Right lobe of liver (tissue), 6 donors: ENCODE measurements at regions not wholly inside any gene's neighbourhood (a gene's known extent, or its start where the extent isn't known, plus 50 kb on each side); places are given as distances from the start of the nearest gene placed in this dataset.

Experiments
- ATAC-seq, 4 donors: fragments of 200-7000 bp; cut with Tn5 transposase; one replicate each; pipeline ENCODE4 v1.9.1; 2020; ENCODE audit warnings: mild to moderate bottlenecking in 4 of 4, moderate library complexity in 4 of 4
- DNase-seq, 3 donors: peaks; one replicate each; pipeline ENCODE4 v3.0.0-alpha.2; 2020
- H3K27ac ChIP-seq, 3 donors: fragments of 200-600 bp; one replicate each; pipeline ENCODE4 v1.8.0; 2022
- H3K27me3 ChIP-seq, 2 donors: fragments of 200-600 bp; one replicate each; pipeline ENCODE4 v1.8.0; 2022
- H3K36me3 ChIP-seq, 4 donors: fragments of 200-600 bp; sonication (generic) in 1 of 4; one replicate each; pipeline versions ENCODE4 v1.5.1 to v1.8.0; 2017 to 2022; ENCODE audit warnings: control low read depth in 1 of 4
- H3K4me1 ChIP-seq, 4 donors: fragments of 200-600 bp; sonication (generic) in 1 of 4; one replicate each; pipeline versions ENCODE4 v1.5.1 to v1.8.0; 2017 to 2022; ENCODE audit warnings: control low read depth in 1 of 4
- H3K4me3 ChIP-seq, 3 donors: fragments of 200-600 bp; one replicate each; pipeline ENCODE4 v1.8.0; 2022
- H3K9me3 ChIP-seq, 4 donors: fragments of 200-600 bp; sonication (generic) in 1 of 4; one replicate each; pipeline versions ENCODE4 v1.5.1 to v1.8.0; 2017 to 2022; ENCODE audit warnings: control low read depth in 1 of 4
- POLR2A ChIP-seq: fragments of 450-650 bp; IDR thresholded peaks from one replicate; pipeline ENCODE4 v1.6.1; 2017; ENCODE audit warnings: antibody characterized with exemption, mild to moderate bottlenecking
- whole genome bisulfite sequencing: methylation state at CpG from one replicate; pipeline ENCODE4 v1.1.6; 2018; ENCODE audit warnings: low coverage, low lambda C conversion rate; ENCODE audit not compliant: insufficient coverage; ENCODE audit errors: missing lambda C conversion rate; 5-methylcytosine and 5-hydroxymethylcytosine counted together
- intact Hi-C, 2 donors: fragments of 100-400 bp; cut with DNase I; formaldehyde crosslinking; loops; one replicate each; pipeline versions ENCODE4 v1.11.2 to v1.14.1; 2022
- TF ChIP-seq, protein P1 (sequence below), 4 donors: fragments of 200-600 bp in 3 of 4; fragments of 450-650 bp in 1 of 4; IDR thresholded peaks; one replicate each; pipeline versions ENCODE4 v1.5.1 to v1.8.0; 2016 to 2022; ENCODE audit warnings: antibody characterized with exemption in 4 of 4, mild to moderate bottlenecking in 2 of 4
- donor health status: DM: no; HTN: yes; CAD: no.
- donor health status: DM: no; HTN: no; CAD: no.
- donor health status: DM: no; HTN: no; CAD: no.
- donor health status: DM: no; HTN: yes; CAD: no.
- donor health status: DM: no; HTN: yes; CAD: no.

DNA sequence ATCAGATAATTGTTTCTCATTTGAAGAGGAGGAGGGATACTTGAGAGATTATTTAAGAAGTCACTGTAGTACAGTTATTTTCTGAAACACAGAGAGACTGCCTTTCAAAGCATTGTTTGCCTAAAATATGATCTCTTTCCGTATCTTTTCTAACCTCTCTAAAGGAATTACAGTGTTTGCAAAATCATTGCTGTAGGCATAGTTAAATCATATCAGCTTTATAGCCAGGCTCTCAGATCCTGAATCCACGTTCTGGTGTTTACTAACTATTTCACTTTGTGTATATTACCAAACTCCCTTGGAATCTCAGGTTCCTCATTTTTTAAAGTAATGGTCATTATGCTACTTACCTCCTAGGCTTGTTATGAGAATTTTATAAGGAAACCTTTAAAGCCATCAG, 1151.6 kb upstream of the CDH9 start:
- intact Hi-C loops = no loop called here
- Histone ChIP-seq H3K36me3 (no peaks in the 10 kb centered on the region), H3K27ac (no peak overlapping the region), H3K27me3 (no peaks in the 10 kb centered on the region), H3K4me3 (no peak overlapping the region), H3K9me3 (no peaks in the 10 kb centered on the region), H3K4me1 (no peaks in the 10 kb centered on the region)
- no peak for TF ChIP-seq POLR2A
- TF ChIP-seq, protein P1, sequence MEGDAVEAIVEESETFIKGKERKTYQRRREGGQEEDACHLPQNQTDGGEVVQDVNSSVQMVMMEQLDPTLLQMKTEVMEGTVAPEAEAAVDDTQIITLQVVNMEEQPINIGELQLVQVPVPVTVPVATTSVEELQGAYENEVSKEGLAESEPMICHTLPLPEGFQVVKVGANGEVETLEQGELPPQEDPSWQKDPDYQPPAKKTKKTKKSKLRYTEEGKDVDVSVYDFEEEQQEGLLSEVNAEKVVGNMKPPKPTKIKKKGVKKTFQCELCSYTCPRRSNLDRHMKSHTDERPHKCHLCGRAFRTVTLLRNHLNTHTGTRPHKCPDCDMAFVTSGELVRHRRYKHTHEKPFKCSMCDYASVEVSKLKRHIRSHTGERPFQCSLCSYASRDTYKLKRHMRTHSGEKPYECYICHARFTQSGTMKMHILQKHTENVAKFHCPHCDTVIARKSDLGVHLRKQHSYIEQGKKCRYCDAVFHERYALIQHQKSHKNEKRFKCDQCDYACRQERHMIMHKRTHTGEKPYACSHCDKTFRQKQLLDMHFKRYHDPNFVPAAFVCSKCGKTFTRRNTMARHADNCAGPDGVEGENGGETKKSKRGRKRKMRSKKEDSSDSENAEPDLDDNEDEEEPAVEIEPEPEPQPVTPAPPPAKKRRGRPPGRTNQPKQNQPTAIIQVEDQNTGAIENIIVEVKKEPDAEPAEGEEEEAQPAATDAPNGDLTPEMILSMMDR (IDR thresholded peaks at IDR 0.05) = no peak
- 36% methylated on average over 2 of the region's 2 CpGs for WGBS
- no peak for DNase-seq
- ATAC-seq = no peak

GRCh38 chr5:28174691-28175090, 1136.3 kb upstream of the CDH9 start:
- no peak for DNase-seq
- intact Hi-C loops = no loop called here
- H3K4me3 ChIP-seq = no peak overlapping the region
- no peaks in the 10 kb centered on the region for H3K27me3 ChIP-seq
- no peak for ATAC-seq
- TF ChIP-seq, protein P1 (IDR thresholded peaks at IDR 0.05) = no peak
- TF ChIP-seq POLR2A = no peak
- no peaks in the 10 kb centered on the region for H3K9me3 ChIP-seq
- H3K4me1 ChIP-seq = no peaks in the 10 kb centered on the region
- H3K27ac ChIP-seq = no peak overlapping the region
- H3K36me3 ChIP-seq = no peaks in the 10 kb centered on the region

- Histone ChIP-seq H3K36me3 (no peaks in the 10 kb centered on the region), H3K4me3 (no peak overlapping the region), H3K9me3 (peaks cover 0 to 4% (median 0%) of the 10 kb centered on the region in 4 donors), H3K27ac (no peak overlapping the region), H3K27me3 (no peaks in the 10 kb centered on the region), H3K4me1 (no peaks in the 10 kb centered on the region)
- ATAC-seq = no peak
- no peak for DNase-seq
- intact Hi-C loops = no loop called here
- TF ChIP-seq, protein P1 (IDR thresholded peaks at IDR 0.05) = no peak
- TF ChIP-seq POLR2A = no peak
- 54% methylated on average over 5 of the region's 5 CpGs for WGBS
Observed at GRCh38 chr5:28165096-28165495, 1126.7 kb upstream of the CDH9 start.

- intact Hi-C loops = no loop called here
- H3K36me3 ChIP-seq = no peaks in the 10 kb centered on the region
- no peak for ATAC-seq
- H3K27ac ChIP-seq = no peak overlapping the region
- DNase-seq = no peak
- H3K9me3 ChIP-seq = peaks cover 0 to 4% (median 0%) of the 10 kb centered on the region in 4 donors
- no peaks in the 10 kb centered on the region for H3K27me3 ChIP-seq
- H3K4me3 ChIP-seq = no peak overlapping the region
- TF ChIP-seq POLR2A = no peak
- TF ChIP-seq, protein P1 (IDR thresholded peaks at IDR 0.05) = no peak
- H3K4me1 ChIP-seq = no peaks in the 10 kb centered on the region
- WGBS = 71% methylated on average over 2 of the region's 2 CpGs
Observed at GRCh38 chr5:28164568-28164967, 1126.2 kb upstream of the CDH9 start.

DNA sequence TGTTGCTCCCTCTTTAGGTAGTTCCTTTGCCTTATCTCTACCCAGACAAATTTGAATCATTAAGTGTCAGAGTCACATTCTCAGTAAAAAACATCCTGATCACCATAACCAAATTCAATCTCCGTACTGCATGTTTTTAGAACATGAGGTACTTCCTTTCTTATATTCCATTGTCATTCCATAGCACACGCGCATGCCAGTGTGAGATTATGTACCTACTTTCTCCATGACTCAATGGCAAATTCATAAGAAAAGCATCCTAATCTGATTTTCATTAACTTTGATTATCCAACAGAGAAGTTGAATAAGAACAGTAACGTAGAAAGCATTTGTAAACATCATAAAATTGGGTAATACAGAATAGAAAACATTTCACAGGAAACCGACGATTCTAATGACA, 1118.6 kb upstream of the CDH9 start:
- no peak for TF ChIP-seq POLR2A
- TF ChIP-seq, protein P1 (IDR thresholded peaks at IDR 0.05) = no peak
- DNase-seq = no peak
- no peaks in the 10 kb centered on the region for H3K27me3 ChIP-seq
- no peak overlapping the region for H3K4me3 ChIP-seq
- H3K27ac ChIP-seq = no peak overlapping the region
- H3K4me1 ChIP-seq = no peaks in the 10 kb centered on the region
- WGBS = 61% methylated on average over 6 of the region's 6 CpGs
- intact Hi-C loops = no loop called here
- no peaks in the 10 kb centered on the region for H3K36me3 ChIP-seq
- no peaks in the 10 kb centered on the region for H3K9me3 ChIP-seq
- no peak for ATAC-seq
